GM21528 (cell line): ENCODE measurements at regions not wholly inside any gene's neighbourhood (a gene's known extent, or its start where the extent isn't known, plus 50 kb on each side); places are given as distances from the start of the nearest gene placed in this dataset.
"Not testable (repeated sequence)": the region's sequence is repeated elsewhere in the genome, so short reads cannot be mapped to it uniquely, and the experiment has no call there.

ENCODE experiments used
- ATAC-seq: cut with Tn5 transposase; IDR thresholded peaks from one replicate; pipeline ENCODE4 v1.9.1; 2021; ENCODE audit warnings: mild to moderate bottlenecking, moderate library complexity; ENCODE audit not compliant: unreplicated experiment, low FRiP score

- not testable (repeated sequence) for ATAC-seq
These were observed 231.5 kb downstream of the NPIPA7 start for GRCh38 chr16:16610389-16610967.

- not testable (repeated sequence) for ATAC-seq
These were observed 234.3 kb downstream of the NPIPA7 start for GRCh38 chr16:16613212-16613611.

GRCh38 chr16:16614484-16614883 lies 235.5 kb downstream of the NPIPA7 start:
- ATAC-seq, result not testable (repeated sequence)

- ATAC-seq, result not testable (repeated sequence)
These were observed 240.1 kb downstream of the NPIPA7 start for GRCh38 chr16:16618963-16619465.

GRCh38 chr16:16624367-16624766 lies 245.4 kb downstream of the NPIPA7 start:
- not testable (repeated sequence) for ATAC-seq

GRCh38 chr16:16625140-16625539 lies 246.2 kb downstream of the NPIPA7 start:
- not testable (repeated sequence) for ATAC-seq

- ATAC-seq, result not testable (repeated sequence)
These were observed 248.9 kb downstream of the NPIPA7 start for GRCh38 chr16:16627865-16628264.

GRCh38 chr16:16638231-16638630 lies 259.3 kb downstream of the NPIPA7 start:
- ATAC-seq, result not testable (repeated sequence)

- ATAC-seq, result not testable (repeated sequence)
These were observed 259.8 kb downstream of the NPIPA7 start for GRCh38 chr16:16638714-16639113.

- ATAC-seq, result not testable (repeated sequence)
These were observed 264.9 kb downstream of the NPIPA7 start for GRCh38 chr16:16643828-16644227.

GRCh38 chr16:16648002-16648401 lies 269.1 kb downstream of the NPIPA7 start:
- ATAC-seq, result not testable (repeated sequence)

GRCh38 chr16:16672180-16672812 lies 293.4 kb downstream of the NPIPA7 start:
- not testable (repeated sequence) for ATAC-seq

GRCh38 chr16:16674820-16675219 lies 295.9 kb downstream of the NPIPA7 start:
- not testable (repeated sequence) for ATAC-seq

- not testable (repeated sequence) for ATAC-seq
These were observed 342.9 kb downstream of the NPIPA7 start for GRCh38 chr16:16721849-16722248.

GRCh38 chr16:16722666-16723065 lies 343.7 kb downstream of the NPIPA7 start:
- ATAC-seq, result not testable (repeated sequence)

GRCh38 chr16:16723819-16724519 lies 345.0 kb downstream of the NPIPA7 start:
- not testable (repeated sequence) for ATAC-seq

GRCh38 chr16:16727048-16727447 lies 348.1 kb downstream of the NPIPA7 start:
- ATAC-seq, result not testable (repeated sequence)

- not testable (repeated sequence) for ATAC-seq
These were observed 363.6 kb downstream of the NPIPA7 start for GRCh38 chr16:16742573-16742972.

- ATAC-seq, result not testable (repeated sequence)
These were observed 376.2 kb downstream of the NPIPA7 start for GRCh38 chr16:16754992-16755667.

- ATAC-seq, result no peak
These were observed 384.5 kb downstream of the NPIPA7 start for GRCh38 chr16:16763449-16763848.

GRCh38 chr16:16770717-16771116 lies 391.8 kb downstream of the NPIPA7 start:
- ATAC-seq, result not testable (repeated sequence)
